Mesendoderm (in vitro differentiated cells): ENCODE measurements at regions not wholly inside any gene's neighbourhood (a gene's known extent, or its start where the extent isn't known, plus 50 kb on each side); places are given as distances from the start of the nearest gene placed in this dataset.

Source experiments
- DNase-seq: peaks from one replicate; pipeline ENCODE4 v3.0.0; 2013
- H2AK5ac ChIP-seq: 2 replicates; pipeline ENCODE4 v1.6.1; 2013; ENCODE audit warnings: low read length, inconsistent platforms
- H2BK120ac ChIP-seq: 2 replicates; pipeline ENCODE4 v1.6.1; 2013; ENCODE audit warnings: low read depth, mild to moderate bottlenecking, low read length, moderate library complexity, mixed read lengths
- H2BK15ac ChIP-seq: replicated peaks from 2 replicates; pipeline ENCODE4 v1.6.1; 2013; ENCODE audit warnings: low read depth, mild to moderate bottlenecking, moderate library complexity
- H2BK5ac ChIP-seq: 2 replicates; pipeline ENCODE4 v1.6.1; 2013; ENCODE audit warnings: low read length, inconsistent platforms
- H3K18ac ChIP-seq: 2 replicates; pipeline ENCODE4 v1.6.1; 2013; ENCODE audit warnings: mild to moderate bottlenecking, low read length, mixed read lengths
- H3K23ac ChIP-seq: one replicate; pipeline ENCODE4 v1.6.1; 2013; ENCODE audit warnings: low read length
- H3K27ac ChIP-seq: 2 replicates; pipeline ENCODE4 v1.5.1; 2013; ENCODE audit warnings: low read depth, mild to moderate bottlenecking, inconsistent platforms, low read length, moderate library complexity
- H3K27me3 ChIP-seq: 2 replicates; pipeline ENCODE4 v1.6.1; 2013; ENCODE audit warnings: low read length, control low read depth, mild to moderate bottlenecking, inconsistent platforms; ENCODE audit not compliant: insufficient read depth, poor library complexity
- H3K36me3 ChIP-seq: 2 replicates; pipeline ENCODE4 v1.6.1; 2013; ENCODE audit warnings: low read length, inconsistent platforms; ENCODE audit not compliant: control insufficient read depth, insufficient read depth
- H3K4ac ChIP-seq: one replicate; pipeline ENCODE4 v1.6.1; 2013; ENCODE audit warnings: low read depth, mild to moderate bottlenecking, low read length, moderate library complexity
- H3K4me1 ChIP-seq: 2 replicates; pipeline ENCODE4 v1.6.1; 2013; ENCODE audit warnings: low read depth, low read length, inconsistent platforms; ENCODE audit not compliant: control insufficient read depth
- H3K4me2 ChIP-seq: 2 replicates; pipeline ENCODE4 v1.6.1; 2013; ENCODE audit warnings: low read length
- H3K4me3 ChIP-seq: 2 replicates; pipeline ENCODE4 v1.5.1; 2013; ENCODE audit warnings: mild to moderate bottlenecking, low read length
- H3K56ac ChIP-seq: one replicate; pipeline ENCODE4 v1.6.1; 2013; ENCODE audit warnings: low read length
- H3K79me1 ChIP-seq: 2 replicates; pipeline ENCODE4 v1.6.1; 2013; ENCODE audit warnings: low read length, inconsistent platforms
- H3K79me2 ChIP-seq: 2 replicates; pipeline ENCODE4 v1.6.1; 2013; ENCODE audit warnings: mild to moderate bottlenecking, low read length; ENCODE audit not compliant: control insufficient read depth, insufficient read depth
- H3K9ac ChIP-seq: 2 replicates; pipeline ENCODE4 v1.6.1; 2013; ENCODE audit warnings: low read length, inconsistent platforms
- H4K5ac ChIP-seq: one replicate; pipeline ENCODE4 v1.6.1; 2013; ENCODE audit warnings: low read length
- H4K8ac ChIP-seq: one replicate; pipeline ENCODE4 v1.6.1; 2013; ENCODE audit warnings: low read depth, mild to moderate bottlenecking, control low read depth, low read length, moderate library complexity
- WGBS: extraction: QIAGEN DNeasy Blood & Tissue Kit; methylation state at CpG from one replicate; pipeline ENCODE4 v1.1.7; 2013; ENCODE audit warnings: low lambda C conversion rate, missing lambda C conversion rate; ENCODE audit not compliant: insufficient coverage; ENCODE audit errors: extremely low coverage; 5-methylcytosine and 5-hydroxymethylcytosine counted together

- no peak overlapping the region for H2BK5ac ChIP-seq
- H3K79me1 ChIP-seq = no peaks in the 10 kb centered on the region
- WGBS = no CpG with 5 or more reads among the region's 2 CpGs
- H2AK5ac ChIP-seq = no peak overlapping the region
- H4K8ac ChIP-seq = no peak overlapping the region
- H3K18ac ChIP-seq = no peak overlapping the region
- no peak overlapping the region for H3K4me3 ChIP-seq
- no peak overlapping the region for H2BK15ac ChIP-seq
- H3K4me1 ChIP-seq = no peaks in the 10 kb centered on the region
- H3K4ac ChIP-seq = no peak overlapping the region
- H3K36me3 ChIP-seq = no peaks in the 10 kb centered on the region
- no peak for DNase-seq
- no peak overlapping the region for H3K4me2 ChIP-seq
- H3K27ac ChIP-seq = no peak overlapping the region
- no peak overlapping the region for H3K23ac ChIP-seq
- H3K56ac ChIP-seq = no peak overlapping the region
- no peak overlapping the region for H4K5ac ChIP-seq
- H3K9ac ChIP-seq = no peak overlapping the region
- H2BK120ac ChIP-seq = no peak overlapping the region
- H3K27me3 ChIP-seq = no peaks in the 10 kb centered on the region
- no peaks in the 10 kb centered on the region for H3K79me2 ChIP-seq
These were observed 878.0 kb upstream of the KCND2 start for GRCh38 chr7:119395024-119395423.

- Histone ChIP-seq H3K36me3 (no peaks in the 10 kb centered on the region), H3K4me2 (no peak overlapping the region), H3K27me3 (no peaks in the 10 kb centered on the region), H3K4me1 (no peaks in the 10 kb centered on the region), H2BK5ac (no peak overlapping the region), H3K4me3 (no peak overlapping the region), H3K23ac (no peak overlapping the region), H3K4ac (no peak overlapping the region), H3K9ac (no peak overlapping the region), H2BK15ac (no peak overlapping the region), H2AK5ac (no peak overlapping the region), H3K27ac (no peak overlapping the region), H3K79me2 (no peaks in the 10 kb centered on the region), H2BK120ac (no peak overlapping the region), H3K56ac (no peak overlapping the region), H4K8ac (no peak overlapping the region), H3K18ac (no peak overlapping the region), H4K5ac (no peak overlapping the region), H3K79me1 (no peaks in the 10 kb centered on the region)
- no CpG with 5 or more reads among the region's 2 CpGs for WGBS
- no peak for DNase-seq
These were observed 875.8 kb upstream of the KCND2 start for GRCh38 chr7:119397156-119397555.

- no CpG with 5 or more reads among the region's 1 CpG for WGBS
- no peak overlapping the region for H4K5ac ChIP-seq
- H3K4me2 ChIP-seq = no peak overlapping the region
- H2BK5ac ChIP-seq = no peak overlapping the region
- H3K9ac ChIP-seq = no peak overlapping the region
- H3K79me2 ChIP-seq = no peaks in the 10 kb centered on the region
- no peak for DNase-seq
- no peak overlapping the region for H2BK120ac ChIP-seq
- no peak overlapping the region for H2AK5ac ChIP-seq
- H3K79me1 ChIP-seq = no peaks in the 10 kb centered on the region
- H2BK15ac ChIP-seq = no peak overlapping the region
- H3K56ac ChIP-seq = no peak overlapping the region
- no peaks in the 10 kb centered on the region for H3K36me3 ChIP-seq
- H3K18ac ChIP-seq = no peak overlapping the region
- H3K4me3 ChIP-seq = no peak overlapping the region
- no peak overlapping the region for H4K8ac ChIP-seq
- no peak overlapping the region for H3K23ac ChIP-seq
- H3K4me1 ChIP-seq = no peaks in the 10 kb centered on the region
- no peak overlapping the region for H3K4ac ChIP-seq
- H3K27me3 ChIP-seq = no peaks in the 10 kb centered on the region
- no peak overlapping the region for H3K27ac ChIP-seq
These were observed 864.4 kb upstream of the KCND2 start for GRCh38 chr7:119408596-119408995.

- H3K79me1 ChIP-seq = no peaks in the 10 kb centered on the region
- no peaks in the 10 kb centered on the region for H3K27me3 ChIP-seq
- no peak overlapping the region for H2BK5ac ChIP-seq
- no peak overlapping the region for H4K5ac ChIP-seq
- no peak overlapping the region for H3K23ac ChIP-seq
- no CpG with 5 or more reads among the region's 22 CpGs for WGBS
- no peak overlapping the region for H3K27ac ChIP-seq
- H3K4ac ChIP-seq = no peak overlapping the region
- no peak overlapping the region for H2BK15ac ChIP-seq
- no peaks in the 10 kb centered on the region for H3K4me1 ChIP-seq
- no peaks in the 10 kb centered on the region for H3K36me3 ChIP-seq
- no peak overlapping the region for H2BK120ac ChIP-seq
- H2AK5ac ChIP-seq = no peak overlapping the region
- H3K4me2 ChIP-seq = no peak overlapping the region
- H3K4me3 ChIP-seq = no peak overlapping the region
- H4K8ac ChIP-seq = no peak overlapping the region
- no peak overlapping the region for H3K9ac ChIP-seq
- no peaks in the 10 kb centered on the region for H3K79me2 ChIP-seq
- H3K56ac ChIP-seq = no peak overlapping the region
- H3K18ac ChIP-seq = no peak overlapping the region
- DNase-seq = no peak
These were observed 859.6 kb upstream of the KCND2 start for GRCh38 chr7:119413314-119413805.

GRCh38 chr7:119415682-119416081 lies 857.3 kb upstream of the KCND2 start:
- H4K8ac ChIP-seq = no peak overlapping the region
- no peaks in the 10 kb centered on the region for H3K79me2 ChIP-seq
- H4K5ac ChIP-seq = no peak overlapping the region
- no peak for DNase-seq
- no peak overlapping the region for H3K27ac ChIP-seq
- no peak overlapping the region for H3K18ac ChIP-seq
- H3K4me3 ChIP-seq = no peak overlapping the region
- no peak overlapping the region for H2BK15ac ChIP-seq
- H2BK120ac ChIP-seq = no peak overlapping the region
- H3K4ac ChIP-seq = no peak overlapping the region
- H2BK5ac ChIP-seq = no peak overlapping the region
- H3K56ac ChIP-seq = no peak overlapping the region
- no peak overlapping the region for H3K4me2 ChIP-seq
- no peak overlapping the region for H3K23ac ChIP-seq
- H3K9ac ChIP-seq = no peak overlapping the region
- H3K79me1 ChIP-seq = no peaks in the 10 kb centered on the region
- WGBS = no CpG with 5 or more reads among the region's 4 CpGs
- H3K4me1 ChIP-seq = no peaks in the 10 kb centered on the region
- H3K27me3 ChIP-seq = no peaks in the 10 kb centered on the region
- H2AK5ac ChIP-seq = no peak overlapping the region
- H3K36me3 ChIP-seq = no peaks in the 10 kb centered on the region

GRCh38 chr7:119421657-119422056 lies 851.3 kb upstream of the KCND2 start:
- Histone ChIP-seq H2AK5ac (no peak overlapping the region), H4K5ac (no peak overlapping the region), H3K9ac (no peak overlapping the region), H3K79me2 (no peaks in the 10 kb centered on the region), H3K79me1 (no peaks in the 10 kb centered on the region), H3K56ac (no peak overlapping the region), H4K8ac (no peak overlapping the region), H3K4me2 (no peak overlapping the region), H3K4ac (no peak overlapping the region), H3K4me1 (no peaks in the 10 kb centered on the region), H3K27ac (no peak overlapping the region), H3K36me3 (no peaks in the 10 kb centered on the region), H3K27me3 (no peaks in the 10 kb centered on the region), H3K4me3 (no peak overlapping the region), H3K18ac (no peak overlapping the region), H2BK120ac (no peak overlapping the region), H3K23ac (no peak overlapping the region), H2BK5ac (no peak overlapping the region), H2BK15ac (no peak overlapping the region)
- no peak for DNase-seq
- WGBS = no CpG with 5 or more reads among the region's 1 CpG
